Endothelial cell of umbilical vein (primary cell): ENCODE measurements at regions not wholly inside any gene's neighbourhood (a gene's known extent, or its start where the extent isn't known, plus 50 kb on each side); places are given as distances from the start of the nearest gene placed in this dataset.

Source experiments
- CTCF ChIP-seq, 2 donors: IDR thresholded peaks; 1 replicate in 1 of 2; 2 replicates in 1 of 2; pipeline ENCODE4 v1.5.1; 2011; ENCODE audit warnings: low read length in 2 of 2, mild to moderate bottlenecking in 2 of 2, moderate library complexity in 2 of 2, control low read depth in 1 of 2, inconsistent platforms in 1 of 2, low read depth in 1 of 2; ENCODE audit not compliant: insufficient read depth in 1 of 2; ENCODE audit errors: extremely low read depth in 1 of 2
- EZH2 ChIP-seq: IDR thresholded peaks from 2 replicates; pipeline ENCODE4 v1.6.1; 2012; ENCODE audit warnings: borderline replicate concordance, low read depth, mild to moderate bottlenecking, moderate library complexity, low read length, inconsistent platforms; ENCODE audit not compliant: severe bottlenecking
- MAX ChIP-seq: IDR thresholded peaks from 2 replicates; pipeline ENCODE4 v1.6.1; 2011; ENCODE audit not compliant: insufficient read depth, insufficient read length
- MYC ChIP-seq: IDR thresholded peaks from one replicate; pipeline ENCODE4 v1.6.1; 2011; ENCODE audit warnings: mild to moderate bottlenecking, low read depth, low read length
- POLR2A ChIP-seq: IDR thresholded peaks from 2 replicates; pipeline ENCODE4 v1.6.1; 2012; ENCODE audit warnings: low read depth, mild to moderate bottlenecking, control low read depth, low read length
- POLR2AphosphoS5 ChIP-seq: IDR thresholded peaks from 2 replicates; pipeline ENCODE4 v1.6.1; 2012; ENCODE audit warnings: low read depth, mild to moderate bottlenecking, control low read depth, low read length, moderate library complexity; ENCODE audit not compliant: insufficient read depth

GRCh38 chr13:38566519-38566918, 120.4 kb upstream of the FREM2 start:
- no peak for TF ChIP-seq POLR2A
- TF ChIP-seq EZH2: no peak
- no peak for TF ChIP-seq CTCF (IDR thresholded peaks at IDR 0.05; ENCODE audit: extremely low read depth in 1 of 2, insufficient read depth in 1 of 2, low read depth in 1 of 2, low read length in 2 of 2)
- TF ChIP-seq MAX: no peak
- TF ChIP-seq POLR2AphosphoS5: no peak
- no peak for TF ChIP-seq MYC
